Neural crest cell (in vitro differentiated cells): ENCODE measurements at regions not wholly inside any gene's neighbourhood (a gene's known extent, or its start where the extent isn't known, plus 50 kb on each side); places are given as distances from the start of the nearest gene placed in this dataset.

Source experiments
- DNase-seq: peaks from one replicate; pipeline ENCODE4 v3.0.0; 2021; ENCODE audit warnings: low read depth, mixed read lengths, low spot score
- H3K27ac Mint-ChIP-seq: one replicate; pipeline ENCODE4 v1.8.0; 2021; ENCODE audit warnings: mild to moderate bottlenecking, mixed read lengths; ENCODE audit not compliant: unreplicated experiment
- H3K27me3 Mint-ChIP-seq: 2 replicates; pipeline ENCODE4 v1.8.0; 2021; ENCODE audit warnings: low read depth, mild to moderate bottlenecking, mixed read lengths
- H3K36me3 Mint-ChIP-seq: 2 replicates; pipeline ENCODE4 v1.8.0; 2021; ENCODE audit warnings: low read depth, mild to moderate bottlenecking, mixed read lengths
- H3K4me1 Mint-ChIP-seq: 2 replicates; pipeline ENCODE4 v1.8.0; 2021; ENCODE audit warnings: mixed read lengths
- H3K4me3 Mint-ChIP-seq: one replicate; pipeline ENCODE4 v1.8.0; 2021; ENCODE audit warnings: mild to moderate bottlenecking, mixed read lengths
- H3K9me3 Mint-ChIP-seq: 2 replicates; pipeline ENCODE4 v1.8.0; 2021; ENCODE audit warnings: mixed read lengths
- TF ChIP-seq, protein P1 (sequence below): fragments of 200-600 bp; sonication (generic); conservative IDR thresholded peaks from 2 replicates; pipeline ENCODE4 v1.5.0; 2021; ENCODE audit warnings: antibody characterized with exemption, mild to moderate bottlenecking

- peaks cover 19% of the 10 kb centered on the region for H3K9me3 Mint-ChIP-seq
- TF ChIP-seq, protein P1, sequence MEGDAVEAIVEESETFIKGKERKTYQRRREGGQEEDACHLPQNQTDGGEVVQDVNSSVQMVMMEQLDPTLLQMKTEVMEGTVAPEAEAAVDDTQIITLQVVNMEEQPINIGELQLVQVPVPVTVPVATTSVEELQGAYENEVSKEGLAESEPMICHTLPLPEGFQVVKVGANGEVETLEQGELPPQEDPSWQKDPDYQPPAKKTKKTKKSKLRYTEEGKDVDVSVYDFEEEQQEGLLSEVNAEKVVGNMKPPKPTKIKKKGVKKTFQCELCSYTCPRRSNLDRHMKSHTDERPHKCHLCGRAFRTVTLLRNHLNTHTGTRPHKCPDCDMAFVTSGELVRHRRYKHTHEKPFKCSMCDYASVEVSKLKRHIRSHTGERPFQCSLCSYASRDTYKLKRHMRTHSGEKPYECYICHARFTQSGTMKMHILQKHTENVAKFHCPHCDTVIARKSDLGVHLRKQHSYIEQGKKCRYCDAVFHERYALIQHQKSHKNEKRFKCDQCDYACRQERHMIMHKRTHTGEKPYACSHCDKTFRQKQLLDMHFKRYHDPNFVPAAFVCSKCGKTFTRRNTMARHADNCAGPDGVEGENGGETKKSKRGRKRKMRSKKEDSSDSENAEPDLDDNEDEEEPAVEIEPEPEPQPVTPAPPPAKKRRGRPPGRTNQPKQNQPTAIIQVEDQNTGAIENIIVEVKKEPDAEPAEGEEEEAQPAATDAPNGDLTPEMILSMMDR, result no peak
- H3K4me1 Mint-ChIP-seq, result no peaks in the 10 kb centered on the region
- no peak for DNase-seq
- H3K36me3 Mint-ChIP-seq, result peaks cover 5% of the 10 kb centered on the region
- H3K4me3 Mint-ChIP-seq, result no peak overlapping the region
- no peak overlapping the region for H3K27ac Mint-ChIP-seq
- H3K27me3 Mint-ChIP-seq, result peaks cover 2% of the 10 kb centered on the region
Measured at GRCh38 chr2:138942466-138942865, 162.3 kb upstream of the NXPH2 start.

DNA sequence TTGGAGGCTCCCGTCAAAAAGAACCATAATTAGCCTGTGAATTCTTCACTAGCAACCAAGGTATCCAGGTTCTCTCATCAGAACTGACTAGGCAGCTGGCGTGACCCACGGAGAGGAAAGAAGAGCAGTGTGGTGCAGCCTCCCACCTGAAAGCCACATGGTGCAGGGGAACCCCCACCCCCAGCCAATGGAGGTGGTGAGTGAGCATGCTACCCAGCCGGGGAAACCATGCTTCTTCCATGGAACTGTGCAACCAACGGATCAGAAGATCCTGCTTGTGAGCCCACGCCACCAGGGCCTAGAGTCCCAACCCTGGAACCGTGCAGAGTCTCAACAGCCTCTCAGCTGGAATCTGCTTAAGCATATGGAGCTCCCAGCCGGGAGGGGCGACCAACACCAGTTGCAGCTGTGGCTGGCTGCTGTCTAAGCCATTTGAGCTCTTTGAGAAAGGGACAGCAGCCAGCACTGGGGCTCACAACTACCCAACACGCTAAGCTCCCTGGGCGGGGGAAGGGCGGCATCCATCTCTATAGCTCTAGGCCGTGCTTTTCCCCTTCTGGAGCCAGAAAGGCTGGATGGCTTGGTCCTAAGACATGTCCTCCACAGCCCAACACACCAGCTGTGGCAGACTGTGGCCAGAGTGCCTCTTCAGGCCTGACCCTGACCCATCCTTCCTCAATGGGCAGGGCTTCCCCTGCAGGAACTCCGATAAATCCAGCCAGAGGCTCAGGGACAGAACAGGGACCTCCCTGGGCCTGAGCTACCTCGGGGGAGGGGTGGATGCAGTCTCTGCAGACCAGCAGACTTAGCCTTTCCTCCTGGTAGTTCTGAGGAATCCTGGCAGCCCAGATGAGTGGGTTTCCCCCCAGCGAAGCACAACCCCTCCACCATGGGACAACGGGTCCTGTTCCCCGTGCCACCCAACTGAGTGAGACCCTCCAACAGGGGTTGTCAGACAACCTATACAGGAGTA is 151.4 kb upstream of the NXPH2 start:
- Mint-ChIP-seq H3K27me3 (no peaks in the 10 kb centered on the region), H3K4me3 (no peak overlapping the region), H3K36me3 (no peaks in the 10 kb centered on the region), H3K9me3 (no peaks in the 10 kb centered on the region), H3K4me1 (peaks cover 13% of the 10 kb centered on the region), H3K27ac (no peak overlapping the region)
- no peak for DNase-seq
- TF ChIP-seq, protein P1, result no peak

DNA sequence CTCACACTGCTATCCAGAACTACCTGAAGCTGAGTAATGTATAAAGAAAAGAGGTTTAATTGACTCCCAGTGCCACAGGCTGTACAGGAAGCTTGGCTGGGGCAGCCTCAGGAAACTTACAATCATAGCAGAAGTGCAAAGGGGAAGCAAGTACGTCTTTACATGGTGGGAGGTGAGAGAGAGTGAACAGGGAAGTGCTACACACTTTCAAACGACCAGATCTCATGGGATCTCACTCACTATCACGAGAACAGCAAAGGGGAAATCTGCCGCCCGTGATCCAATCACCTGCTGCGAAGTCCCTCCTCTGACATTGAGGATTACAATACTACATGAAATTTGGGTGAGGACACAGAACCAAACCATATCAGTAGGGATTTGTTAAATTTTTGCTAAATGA is 150.4 kb upstream of the NXPH2 start:
- H3K4me1 Mint-ChIP-seq, result peaks cover 13% of the 10 kb centered on the region
- H3K36me3 Mint-ChIP-seq, result no peaks in the 10 kb centered on the region
- no peak overlapping the region for H3K4me3 Mint-ChIP-seq
- no peak overlapping the region for H3K27ac Mint-ChIP-seq
- TF ChIP-seq, protein P1, result no peak
- DNase-seq, result no peak
- H3K9me3 Mint-ChIP-seq, result no peaks in the 10 kb centered on the region
- no peaks in the 10 kb centered on the region for H3K27me3 Mint-ChIP-seq

- H3K27me3 Mint-ChIP-seq, result no peaks in the 10 kb centered on the region
- TF ChIP-seq, protein P1, result no peak
- no peaks in the 10 kb centered on the region for H3K36me3 Mint-ChIP-seq
- H3K4me1 Mint-ChIP-seq, result peaks cover 13% of the 10 kb centered on the region
- DNase-seq, result no peak
- no peak overlapping the region for H3K4me3 Mint-ChIP-seq
- H3K27ac Mint-ChIP-seq, result no peak overlapping the region
- no peaks in the 10 kb centered on the region for H3K9me3 Mint-ChIP-seq
Measured at GRCh38 chr2:138928374-138929021, 148.3 kb upstream of the NXPH2 start.

- no peaks in the 10 kb centered on the region for H3K9me3 Mint-ChIP-seq
- H3K36me3 Mint-ChIP-seq, result no peaks in the 10 kb centered on the region
- no peak for DNase-seq
- TF ChIP-seq, protein P1, result peak; percentile 83
- no peak overlapping the region for H3K4me3 Mint-ChIP-seq
- peaks cover 15% of the 10 kb centered on the region for H3K4me1 Mint-ChIP-seq
- H3K27ac Mint-ChIP-seq, result no peak overlapping the region
- H3K27me3 Mint-ChIP-seq, result no peaks in the 10 kb centered on the region
Measured at GRCh38 chr2:138922973-138923563, 142.9 kb upstream of the NXPH2 start.
